HCT116 (cell line): ENCODE measurements at regions not wholly inside any gene's neighbourhood (a gene's known extent, or its start where the extent isn't known, plus 50 kb on each side); places are given as distances from the start of the nearest gene placed in this dataset.

Source experiments
- CEBPB ChIP-seq: IDR thresholded peaks from 2 replicates; pipeline ENCODE4 v1.6.1; 2012; ENCODE audit warnings: low read depth
- CTCF ChIP-seq, 3 experiments: fragments of 200-600 bp in 1 of 3; sonication (generic) in 1 of 3; IDR thresholded peaks in 2 of 3; conservative IDR thresholded peaks in 1 of 3; 2 replicates each; pipeline ENCODE4 v1.5.1; 2012 to 2017; ENCODE audit warnings: low read depth in 2 of 3, low read length in 2 of 3, antibody characterized with exemption in 1 of 3, borderline replicate concordance in 1 of 3, control low read depth in 1 of 3, mild to moderate bottlenecking in 1 of 3, mixed read lengths in 1 of 3, mixed run types in 1 of 3, moderate library complexity in 1 of 3; ENCODE audit not compliant: insufficient read depth in 1 of 3
- EGR1 ChIP-seq: IDR thresholded peaks from 2 replicates; pipeline ENCODE4 v1.6.1; 2012; ENCODE audit warnings: low read depth
- EZH2 ChIP-seq: fragments of 200-600 bp; sonication (generic); IDR thresholded peaks from 2 replicates; pipeline ENCODE4 v1.6.1; 2017; ENCODE audit warnings: antibody characterized with exemption, mixed run types
- EZH2phosphoT487 ChIP-seq: fragments of 200-600 bp; IDR thresholded peaks from 2 replicates; pipeline ENCODE4 v1.6.1; 2018; ENCODE audit warnings: antibody characterized with exemption, borderline replicate concordance
- JUND ChIP-seq: IDR thresholded peaks from 2 replicates; pipeline ENCODE4 v1.6.1; 2012
- MAX ChIP-seq: IDR thresholded peaks from 2 replicates; pipeline ENCODE4 v1.6.1; 2012
- POLR2A ChIP-seq: IDR thresholded peaks from 2 replicates; pipeline ENCODE4 v1.7.0; 2011; ENCODE audit warnings: borderline replicate concordance; ENCODE audit not compliant: insufficient read depth, insufficient read length; ENCODE audit errors: extremely low read depth
- POLR2AphosphoS5 ChIP-seq: IDR thresholded peaks from 2 replicates; pipeline ENCODE4 v1.6.1; 2011; ENCODE audit warnings: mild to moderate bottlenecking, low read depth, low read length, moderate library complexity
- RAD21 ChIP-seq: IDR thresholded peaks from 2 replicates; pipeline ENCODE4 v1.6.1; 2012; ENCODE audit warnings: low read depth, mild to moderate bottlenecking
- SIN3A ChIP-seq: IDR thresholded peaks from 2 replicates; pipeline ENCODE4 v1.6.1; 2012; ENCODE audit warnings: low read depth
- SP1 ChIP-seq: IDR thresholded peaks from 2 replicates; pipeline ENCODE4 v1.6.1; 2012; ENCODE audit warnings: low read depth
- TCF7L2 ChIP-seq: IDR thresholded peaks from 2 replicates; pipeline ENCODE4 v1.7.0; 2011; ENCODE audit warnings: borderline replicate concordance, inconsistent platforms; ENCODE audit not compliant: insufficient read depth, insufficient read length; ENCODE audit errors: extremely low read depth
- ZBTB33 ChIP-seq: IDR thresholded peaks from 2 replicates; pipeline ENCODE4 v1.6.1; 2011; ENCODE audit warnings: mild to moderate bottlenecking, low read length, moderate library complexity; ENCODE audit not compliant: insufficient replicate concordance; ENCODE audit errors: extremely low read depth

GRCh38 chr1:208329300-208329699, 85.1 kb upstream of the PLXNA2 start:
- TF ChIP-seq POLR2A, result no peak
- TF ChIP-seq RAD21, result no peak
- TF ChIP-seq JUND, result no peak
- no peak for TF ChIP-seq MAX
- no peak for TF ChIP-seq CTCF (IDR thresholded peaks at IDR 0.05 in 2 of 3, conservative IDR thresholded peaks at IDR 0.05 in 1 of 3; ENCODE audit: borderline replicate concordance in 1 of 3, insufficient read depth in 1 of 3, low read depth in 2 of 3, low read length in 2 of 3)
- TF ChIP-seq CEBPB, result no peak
- TF ChIP-seq TCF7L2, result no peak
- no peak for TF ChIP-seq SP1
- no peak for TF ChIP-seq EZH2
- TF ChIP-seq POLR2AphosphoS5, result no peak
- TF ChIP-seq EZH2phosphoT487, result no peak
- no peak for TF ChIP-seq SIN3A
- TF ChIP-seq ZBTB33, result no peak
- no peak for TF ChIP-seq EGR1
